NCI-H1417 treated with DMSO at 0.1 percent for 48 hours (cell line): ENCODE measurements at regions not wholly inside any gene's neighbourhood (a gene's known extent, or its start where the extent isn't known, plus 50 kb on each side); places are given as distances from the start of the nearest gene placed in this dataset.

ENCODE experiments used
- DNase-seq: peaks from one replicate; lab custom pipeline; 2025; lab: John Stamatoyannopoulos, UW

- DNase-seq, result no peak
Observed at GRCh38 chr5:98606961-98607360, 166.5 kb upstream of the RGMB start.

GRCh38 chr5:98608052-98608451, 165.4 kb upstream of the RGMB start:
- no peak for DNase-seq

- no peak for DNase-seq
Observed at GRCh38 chr5:98614341-98614740, 159.1 kb upstream of the RGMB start.

GRCh38 chr5:98621821-98622220, 151.6 kb upstream of the RGMB start:
- DNase-seq, result no peak

GRCh38 chr5:98624145-98624880, 149.2 kb upstream of the RGMB start:
- no peak for DNase-seq

- DNase-seq, result no peak
Observed at GRCh38 chr5:98627121-98627520, 146.3 kb upstream of the RGMB start.

GRCh38 chr5:98630621-98631020, 142.8 kb upstream of the RGMB start:
- no peak for DNase-seq

GRCh38 chr5:98631311-98632054, 142.0 kb upstream of the RGMB start:
- DNase-seq, result no peak

- DNase-seq, result no peak
Observed at GRCh38 chr5:98635656-98636055, 137.8 kb upstream of the RGMB start.

GRCh38 chr5:98637116-98637515, 136.3 kb upstream of the RGMB start:
- DNase-seq, result no peak

- DNase-seq, result no peak
Observed at GRCh38 chr5:98637557-98637956, 135.9 kb upstream of the RGMB start.

- no peak for DNase-seq
Observed at GRCh38 chr5:98638111-98638510, 135.4 kb upstream of the RGMB start.

GRCh38 chr5:98638701-98639100, 134.8 kb upstream of the RGMB start:
- no peak for DNase-seq

- no peak for DNase-seq
Observed at GRCh38 chr5:98639274-98639673, 134.2 kb upstream of the RGMB start.

GRCh38 chr5:98641671-98642070, 131.8 kb upstream of the RGMB start:
- DNase-seq, result no peak

- DNase-seq, result no peak
Observed at GRCh38 chr5:98643569-98643968, 129.9 kb upstream of the RGMB start.

GRCh38 chr5:98651715-98652114, 121.7 kb upstream of the RGMB start:
- no peak for DNase-seq

GRCh38 chr5:98656125-98656795, 117.2 kb upstream of the RGMB start:
- DNase-seq, result no peak

GRCh38 chr5:98656796-98657195, 116.7 kb upstream of the RGMB start:
- DNase-seq, result no peak

GRCh38 chr5:98657559-98657958, 115.9 kb upstream of the RGMB start:
- DNase-seq, result no peak

GRCh38 chr5:98663521-98663920, 109.9 kb upstream of the RGMB start:
- no peak for DNase-seq

GRCh38 chr5:98664736-98665135, 108.7 kb upstream of the RGMB start:
- no peak for DNase-seq

- no peak for DNase-seq
Observed at GRCh38 chr5:98679963-98680362, 93.5 kb upstream of the RGMB start.
